ENCODE measurements at regions not wholly inside any gene's neighbourhood (a gene's known extent, or its start where the extent isn't known, plus 50 kb on each side); places are given as distances from the start of the nearest gene placed in this dataset.
"Not testable (repeated sequence)": the region's sequence is repeated elsewhere in the genome, so short reads cannot be mapped to it uniquely, and the experiment has no call there.

DNA sequence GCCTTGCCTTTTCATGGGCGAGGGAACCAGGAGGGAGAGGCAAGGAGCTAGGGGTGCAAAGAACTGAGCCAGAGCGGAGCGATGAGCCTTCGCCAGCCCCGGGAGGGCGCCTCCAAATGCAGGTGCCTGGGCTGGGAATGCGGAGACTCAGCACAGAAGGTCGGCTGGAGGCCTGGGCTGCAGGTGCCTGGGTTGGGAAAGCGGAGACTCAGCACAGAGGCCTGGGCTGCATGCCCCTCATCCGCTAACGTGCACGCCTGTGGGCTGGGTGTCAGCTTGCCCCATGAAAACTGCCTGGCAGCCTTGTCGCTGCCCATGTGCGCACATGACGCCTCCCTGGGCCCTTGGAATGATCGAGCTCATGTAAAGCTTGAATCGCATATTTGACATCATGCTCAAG is 51.8 kb downstream of the POM121L12 start:
- no peak for DNase-seq (ENCODE audit: low read depth in 2 of 2)

DNA sequence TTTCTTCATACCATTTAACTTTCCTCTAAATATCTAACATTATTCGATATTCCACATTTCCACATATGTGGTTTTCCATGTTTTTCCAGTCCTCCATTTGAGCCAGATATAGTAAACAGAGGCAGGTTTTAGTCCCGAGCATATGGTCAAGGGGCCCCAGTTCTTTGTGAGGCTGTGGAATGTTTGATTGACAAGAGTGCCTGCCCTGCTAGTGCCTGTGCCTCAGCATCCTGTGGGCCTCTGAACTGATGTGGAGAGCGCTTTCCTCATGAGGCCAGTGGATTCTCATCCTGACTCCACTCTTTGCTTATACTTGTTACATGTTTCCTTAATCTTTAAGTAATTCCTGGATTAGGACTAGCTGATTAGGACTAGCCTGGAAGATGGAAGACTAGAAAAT is 58.8 kb downstream of the POM121L12 start:
- no peak for DNase-seq (ENCODE audit: low read depth in 2 of 2)

DNA sequence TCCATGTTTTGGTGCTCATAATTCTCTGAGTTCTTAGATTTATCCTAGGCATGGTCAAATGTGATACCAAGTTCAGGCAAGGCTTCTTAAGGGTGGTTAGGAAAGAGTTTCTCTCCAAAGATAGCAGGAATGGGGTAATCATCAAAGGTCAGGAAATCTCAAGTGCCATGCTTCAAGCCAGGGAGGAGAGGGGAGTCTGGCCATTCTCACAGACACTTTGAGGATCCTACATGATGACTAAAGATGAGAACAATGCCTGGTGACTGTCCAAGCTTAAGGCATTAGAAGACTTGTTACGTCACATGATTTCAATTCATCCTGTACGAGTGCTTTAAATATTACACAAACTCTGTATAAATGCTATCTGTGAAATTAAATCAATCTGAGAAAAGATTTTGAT is 59.4 kb downstream of the POM121L12 start:
- no peak for DNase-seq (ENCODE audit: low read depth in 2 of 2)

DNA sequence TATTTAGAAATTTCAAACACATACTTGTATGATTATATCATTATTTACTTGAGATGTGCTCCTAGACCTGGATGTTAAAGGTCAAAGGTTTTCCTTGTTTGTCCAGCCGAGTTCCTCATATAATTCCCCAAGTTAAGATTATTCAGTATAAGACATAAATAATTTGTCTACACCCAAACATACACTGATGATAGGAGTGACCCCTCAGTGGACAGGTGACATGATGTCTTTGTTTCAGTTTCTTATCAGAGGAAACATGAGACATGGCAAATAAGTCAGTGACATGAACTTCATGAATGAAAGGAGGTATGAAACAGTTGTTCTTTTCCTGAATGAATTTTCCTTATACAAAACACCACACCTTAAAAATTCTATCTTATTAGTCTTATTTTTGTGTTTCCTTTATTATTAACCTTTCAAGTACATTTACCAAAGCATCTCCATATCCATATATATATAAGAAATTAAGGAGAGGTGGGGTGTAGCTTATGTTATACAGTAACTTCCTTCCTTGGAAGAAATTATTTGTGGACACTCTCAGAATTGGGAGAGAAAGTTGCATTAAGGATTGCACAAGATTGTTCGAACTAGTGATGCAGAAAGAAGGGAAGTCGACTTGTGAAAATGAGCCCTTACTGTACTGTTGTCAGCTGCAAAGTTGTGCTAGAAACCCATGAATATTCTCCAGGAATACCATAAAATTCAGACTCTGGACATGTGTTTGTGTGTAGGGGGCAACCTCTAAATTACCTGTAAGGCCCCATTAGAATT is 60.5 kb downstream of the POM121L12 start:
- no peak for DNase-seq (ENCODE audit: low read depth in 2 of 2)

DNA sequence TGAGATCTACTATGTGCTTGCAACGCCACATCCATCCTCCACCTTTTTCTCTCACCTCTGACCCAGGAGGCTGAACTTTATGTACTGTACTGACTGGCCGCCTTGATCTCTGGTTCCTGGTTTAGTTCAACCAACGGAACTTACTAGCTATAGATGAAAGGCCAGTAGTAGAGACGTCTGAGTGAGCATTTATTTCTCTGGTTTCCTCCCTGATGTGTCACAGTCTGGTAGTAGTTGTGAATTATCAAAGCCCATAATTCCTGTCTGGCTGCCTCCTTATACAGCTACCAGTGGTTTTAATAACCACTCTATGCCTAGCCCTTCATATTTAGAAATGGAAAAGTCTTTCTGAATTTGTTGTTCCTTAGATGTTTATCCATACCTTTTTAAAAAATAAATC is 64.7 kb downstream of the POM121L12 start:
- no peak for DNase-seq (ENCODE audit: low read depth in 2 of 2)

DNA sequence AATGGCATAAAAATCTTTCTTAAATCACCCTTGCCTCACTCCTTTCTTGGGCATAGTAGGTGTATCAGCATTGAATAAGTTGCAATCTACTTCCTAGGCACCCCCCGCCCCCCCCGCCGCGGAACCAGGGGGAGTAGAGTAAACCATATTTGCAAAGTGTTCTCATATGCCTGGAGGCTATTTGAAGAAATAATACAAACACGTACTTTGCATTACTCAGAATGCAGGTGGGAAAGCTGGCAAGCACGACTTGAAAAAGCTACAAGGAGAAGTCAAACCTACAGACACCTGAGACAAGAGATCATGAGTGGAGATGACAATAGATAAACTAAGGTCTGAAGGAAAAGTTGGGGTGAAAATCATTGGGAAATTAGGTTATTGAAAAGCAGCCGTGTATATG is 65.6 kb downstream of the POM121L12 start:
- no peak for DNase-seq (ENCODE audit: low read depth in 2 of 2)

DNA sequence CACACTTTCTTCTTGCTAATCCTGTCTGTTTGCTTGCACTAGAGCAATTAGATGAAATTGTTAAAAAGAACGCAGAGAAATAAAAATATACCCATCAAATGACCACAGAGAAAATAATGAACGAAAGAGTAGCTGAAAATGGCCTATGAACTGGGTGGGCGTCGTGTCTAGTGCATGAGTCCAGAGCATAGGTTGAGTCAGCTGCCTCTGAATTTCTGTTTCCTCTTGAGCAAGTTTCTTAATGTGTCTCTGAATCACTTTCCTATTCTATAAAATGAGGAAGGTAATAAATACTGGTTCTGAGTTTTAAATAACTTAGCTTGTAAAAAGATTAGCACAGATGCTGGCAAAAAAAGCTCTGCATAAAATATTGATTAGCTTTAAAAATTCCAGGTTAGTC is 75.0 kb downstream of the POM121L12 start:
- no peak for DNase-seq (ENCODE audit: low read depth in 2 of 2)

DNA sequence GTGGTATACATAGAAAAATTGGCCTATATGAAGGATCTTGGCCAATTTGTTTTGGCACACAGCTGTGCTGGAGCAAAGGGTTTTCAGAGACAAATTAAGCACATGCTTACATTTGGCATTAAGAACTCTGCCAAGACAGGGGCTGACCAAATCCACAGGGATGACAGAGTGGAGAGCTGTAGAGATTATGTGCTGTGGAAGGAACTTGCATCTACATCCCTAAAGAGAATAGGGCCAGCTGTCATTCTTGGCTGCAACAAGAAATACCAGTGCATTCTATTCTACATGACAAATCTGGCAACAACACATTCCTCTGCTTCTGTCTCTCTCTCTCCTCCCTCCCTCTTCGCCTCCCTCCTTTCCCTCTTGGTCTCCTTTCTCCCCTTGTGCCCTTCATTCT is 75.6 kb downstream of the POM121L12 start:
- no peak for DNase-seq (ENCODE audit: low read depth in 2 of 2)

DNA sequence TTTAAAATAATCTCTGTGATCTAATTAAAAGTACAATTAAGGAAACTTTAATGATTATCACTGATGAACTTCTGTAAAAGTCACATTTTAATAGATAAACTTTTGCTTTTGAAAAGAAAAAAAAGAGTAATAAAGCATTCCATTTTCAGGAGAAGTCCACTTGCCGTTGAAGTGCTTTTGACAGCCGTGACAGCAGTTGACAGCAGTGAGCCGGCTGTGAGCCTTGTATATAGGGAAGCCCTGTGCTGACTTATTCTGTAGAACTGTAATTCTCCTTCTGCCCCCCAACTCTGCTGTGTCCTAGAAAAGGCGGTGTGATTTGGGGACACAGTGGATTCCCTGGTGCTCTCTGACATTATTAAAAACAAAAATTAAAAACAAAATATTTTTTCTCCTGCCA is 78.0 kb downstream of the POM121L12 start:
- DNase-seq (ENCODE audit: low read depth in 2 of 2): no peak

DNA sequence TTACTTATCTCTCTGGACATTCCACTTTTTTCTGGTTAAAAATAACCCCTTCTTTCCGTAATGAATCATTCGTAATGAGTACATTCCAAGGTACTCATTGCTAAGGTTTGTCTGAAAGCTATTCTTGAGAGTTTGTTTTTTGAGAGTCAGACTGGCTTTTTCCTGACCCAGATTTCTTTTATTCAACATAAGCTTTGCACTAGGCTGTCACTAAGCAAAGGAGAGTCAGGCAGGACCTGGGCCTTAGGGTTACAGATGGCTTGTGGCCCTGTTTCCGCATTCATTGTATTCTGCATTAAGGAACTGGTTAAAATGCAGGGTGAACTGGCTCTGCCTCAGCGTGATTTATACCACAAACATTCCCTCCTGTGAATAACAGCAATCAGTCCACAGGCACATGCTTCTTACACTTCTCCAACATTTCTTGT is 84.1 kb downstream of the POM121L12 start:
- DNase-seq (ENCODE audit: low read depth in 2 of 2): no peak

DNA sequence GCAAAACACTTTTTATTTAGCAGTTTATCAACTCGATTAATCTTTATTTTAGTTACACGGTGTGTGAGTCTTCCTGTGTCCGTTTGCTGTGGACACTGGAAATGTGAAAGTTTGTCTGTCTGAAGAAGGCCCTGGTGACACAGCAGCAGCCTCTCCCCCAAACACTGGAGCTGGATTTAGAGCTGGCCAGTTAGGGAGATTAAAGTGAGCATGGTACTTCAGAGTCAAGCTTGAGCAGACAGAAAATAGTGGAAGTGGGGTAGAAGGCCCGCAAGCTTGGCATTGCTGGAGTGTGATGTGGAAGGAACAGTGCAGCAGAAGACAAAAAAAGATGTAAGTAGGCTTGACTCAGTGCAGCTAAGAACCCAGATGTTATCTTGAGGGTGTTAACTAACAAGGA is 85.9 kb downstream of the POM121L12 start:
- no peak for DNase-seq (ENCODE audit: low read depth in 2 of 2)

DNA sequence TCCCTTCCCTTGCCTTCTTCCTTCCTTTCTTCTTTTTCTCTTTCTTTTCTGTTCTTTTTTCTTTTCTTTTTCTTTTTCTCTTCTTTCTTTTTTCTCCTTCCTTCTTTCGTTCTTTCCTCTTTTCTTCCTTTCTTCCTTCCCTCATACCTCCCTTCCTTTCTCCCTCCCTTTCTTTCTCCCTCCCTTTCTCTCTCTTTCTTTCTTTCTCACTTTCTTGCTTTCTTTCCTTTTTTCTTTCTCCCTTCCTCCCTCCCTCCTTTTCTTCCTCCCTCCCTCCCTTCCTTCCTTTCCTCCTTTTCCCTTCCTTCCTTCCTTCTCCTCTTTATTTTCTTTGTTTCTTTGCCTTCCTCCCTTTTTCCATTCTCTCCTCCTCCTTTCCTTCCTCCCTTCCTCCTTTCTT is 96.3 kb downstream of the POM121L12 start:
- no peak for DNase-seq (ENCODE audit: low read depth in 2 of 2)

DNA sequence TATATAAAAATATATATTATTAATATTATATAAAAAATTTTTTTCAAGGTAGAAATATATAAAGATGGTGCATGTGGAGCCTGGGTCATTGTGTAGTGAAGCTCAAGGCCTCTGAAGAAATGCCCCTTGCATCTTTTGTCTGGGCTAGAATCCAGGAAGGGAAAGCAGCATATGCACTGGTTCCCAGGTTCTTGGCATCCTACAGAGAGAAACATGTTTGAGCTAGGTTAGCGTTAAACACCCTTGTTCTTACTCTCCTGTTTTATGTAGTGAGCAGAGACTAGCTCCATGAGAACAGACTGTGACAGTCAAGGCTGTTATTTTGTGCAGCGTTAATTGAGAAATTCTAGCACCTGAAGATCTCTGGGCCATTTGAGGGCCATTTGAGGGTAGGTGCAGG is 116.1 kb downstream of the POM121L12 start:
- no peak for DNase-seq (ENCODE audit: low read depth in 2 of 2)

DNA sequence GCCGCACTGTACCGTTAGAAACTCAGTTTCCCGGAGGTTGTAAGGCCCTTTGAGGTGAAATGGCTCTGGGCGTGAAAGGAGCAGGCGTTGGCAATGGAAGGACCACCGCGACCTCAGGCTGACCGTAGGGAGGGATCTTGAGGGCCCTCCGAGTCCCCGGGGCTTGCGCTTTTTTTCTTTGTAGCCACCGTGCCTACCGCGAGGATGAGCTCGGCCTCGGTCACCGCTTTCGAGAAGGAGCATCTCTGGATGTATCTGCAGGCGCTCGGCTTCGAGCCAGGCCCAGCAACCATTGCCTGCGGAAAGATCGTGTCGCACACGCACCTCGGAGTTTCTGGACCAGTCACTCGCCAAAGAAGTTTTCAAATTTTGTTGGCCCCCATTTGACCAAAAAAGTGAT is 151.8 kb downstream of the POM121L12 start:
- not testable (repeated sequence) for DNase-seq (ENCODE audit: low read depth in 2 of 2)

DNA sequence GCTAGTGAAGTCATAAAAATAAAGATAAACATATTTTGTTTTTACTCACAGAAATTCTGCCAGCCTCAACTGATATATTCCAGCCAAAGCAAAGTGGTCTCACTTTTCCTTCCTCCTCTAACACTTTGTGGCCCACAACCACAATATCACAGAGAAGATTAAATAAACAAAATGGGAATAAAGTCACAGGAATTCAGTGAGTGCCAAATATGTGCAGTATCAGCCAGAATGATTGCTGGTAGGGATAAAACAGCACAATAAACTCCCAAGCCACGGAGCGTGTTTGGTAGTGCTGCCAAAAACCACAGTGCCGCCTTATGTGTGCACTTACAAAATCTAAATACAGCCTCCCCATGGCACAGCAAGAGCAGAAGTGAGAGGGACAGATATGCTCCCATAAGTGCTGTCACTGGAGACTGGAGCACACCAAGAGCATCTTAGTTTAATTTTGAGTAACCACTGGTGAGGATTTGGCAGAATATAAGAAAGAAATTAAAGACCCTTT is 155.8 kb downstream of the POM121L12 start:
- no peak for DNase-seq (ENCODE audit: low read depth in 2 of 2)

DNA sequence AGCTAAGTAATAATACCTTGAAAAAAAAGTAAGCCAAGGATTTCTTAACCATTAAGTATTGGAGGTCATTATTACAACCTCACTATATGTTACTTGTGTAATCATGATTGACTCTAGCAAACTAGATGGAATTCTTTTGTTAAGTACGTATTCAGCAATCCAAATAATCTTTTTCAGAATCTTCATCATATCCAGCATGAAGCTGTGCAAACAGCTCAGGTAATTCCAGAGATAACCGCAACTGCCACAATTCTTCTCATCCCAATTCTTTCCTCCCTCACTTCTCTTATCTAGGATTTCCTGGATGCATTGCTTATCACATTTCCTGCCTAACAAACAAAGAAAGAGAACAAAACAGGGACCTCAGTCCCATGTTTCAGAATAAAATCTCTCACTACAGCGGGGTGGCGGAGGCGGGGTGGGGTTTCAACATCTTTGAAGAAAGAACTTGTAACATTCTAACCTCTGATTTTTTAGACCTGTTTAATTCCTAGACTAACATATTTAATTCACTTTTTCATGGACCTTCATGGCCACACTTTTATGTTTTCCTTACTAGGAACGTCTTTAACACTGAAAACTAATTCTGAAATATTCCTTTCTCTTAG is 156.5 kb downstream of the POM121L12 start:
- no peak for DNase-seq (ENCODE audit: low read depth in 2 of 2)

DNA sequence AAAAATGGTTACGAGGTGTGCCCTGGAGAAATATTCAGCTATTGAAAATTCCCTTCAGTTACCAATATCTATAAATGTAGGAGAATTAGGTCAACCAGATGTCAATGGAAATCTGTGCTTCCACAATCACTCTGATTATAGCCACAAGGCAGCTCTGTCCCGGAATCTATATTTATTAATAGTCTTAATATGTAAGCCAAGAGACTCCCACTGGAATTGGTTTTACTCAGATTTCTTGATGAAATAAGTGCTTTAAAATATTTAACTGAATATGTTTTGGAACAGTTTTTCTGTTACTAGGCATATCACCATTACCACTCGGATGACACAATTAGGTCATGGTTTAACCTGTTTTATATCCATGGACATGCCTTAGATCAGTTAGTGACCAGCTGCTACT is 169.6 kb downstream of the POM121L12 start:
- no peak for DNase-seq (ENCODE audit: low read depth in 2 of 2)

DNA sequence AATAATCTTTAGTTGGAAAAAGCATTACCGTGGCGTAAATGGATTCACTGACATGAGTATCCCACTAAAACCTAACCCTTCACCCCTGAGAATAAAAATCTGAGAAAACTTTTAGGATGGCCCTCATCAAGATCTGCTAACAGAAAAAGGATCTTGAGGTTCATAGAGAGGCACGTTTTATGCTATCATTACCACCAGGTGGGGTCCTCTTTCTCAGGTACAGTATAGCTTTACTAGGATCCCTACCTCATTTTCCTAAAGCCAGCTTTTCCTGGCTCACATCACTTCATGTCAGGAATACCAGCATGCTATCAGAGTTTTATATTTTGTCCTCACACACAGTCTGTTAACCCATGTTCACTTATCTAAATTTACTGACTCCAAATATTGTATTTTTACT is 173.7 kb downstream of the POM121L12 start:
- no peak for DNase-seq (ENCODE audit: low read depth in 2 of 2)

DNA sequence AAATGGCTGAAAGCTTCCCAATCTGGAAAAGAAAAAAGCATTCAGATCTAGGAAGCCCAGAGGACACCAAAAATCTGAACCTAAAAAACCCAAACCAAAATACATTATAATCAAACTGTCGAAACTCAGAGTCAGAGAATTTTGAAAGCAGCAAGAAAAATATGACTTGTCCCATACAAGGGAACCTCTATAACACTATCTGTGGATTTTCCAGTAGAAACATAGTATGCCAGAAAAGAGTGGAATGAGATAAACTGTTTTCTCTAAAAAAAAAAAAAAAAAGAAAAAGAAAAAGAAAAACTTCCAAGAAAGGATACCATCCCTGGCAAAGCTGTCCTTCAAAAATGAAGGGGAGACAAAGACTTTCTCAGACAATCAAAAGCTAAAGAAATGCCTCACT is 179.0 kb downstream of the POM121L12 start:
- DNase-seq (ENCODE audit: low read depth in 2 of 2): no peak

DNA sequence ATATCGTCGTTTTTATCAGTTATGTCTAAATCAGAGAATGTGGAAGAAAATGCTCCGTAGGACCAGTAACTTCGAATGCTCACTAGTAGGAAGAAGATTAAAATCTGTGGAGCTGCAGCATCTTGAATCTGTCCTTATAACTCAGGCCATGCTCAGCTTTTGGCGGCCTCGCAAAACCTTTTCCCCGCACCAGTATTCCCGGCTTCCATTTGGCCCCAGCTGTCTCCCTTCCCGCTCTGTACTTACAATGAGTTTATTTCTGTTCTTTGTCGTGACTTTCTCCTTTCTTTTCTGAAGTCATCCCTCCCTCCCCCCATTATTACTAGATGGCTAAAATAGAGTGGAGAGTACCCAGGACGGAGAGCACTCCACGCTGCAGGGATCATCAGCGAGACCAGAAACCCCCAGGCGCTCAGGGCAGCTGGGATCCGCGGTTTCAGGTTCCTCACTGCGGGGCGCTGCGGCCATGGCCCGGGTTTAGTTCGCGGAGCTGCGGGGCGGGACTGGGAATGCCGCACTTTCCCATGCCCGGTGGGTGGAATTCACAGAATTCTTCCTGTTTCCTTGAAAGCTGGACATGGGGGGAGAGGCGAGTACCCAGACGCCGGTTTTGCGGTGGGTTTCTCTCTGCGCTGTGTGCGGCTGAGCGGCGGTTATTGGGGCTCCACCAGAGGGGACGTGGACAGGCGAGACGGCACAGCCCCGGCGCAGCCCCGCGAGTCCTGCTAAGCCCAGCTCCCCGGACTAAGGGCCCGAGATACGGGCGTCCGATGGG is 183.5 kb downstream of the POM121L12 start:
- no peak for DNase-seq (ENCODE audit: low read depth in 2 of 2)

DNA sequence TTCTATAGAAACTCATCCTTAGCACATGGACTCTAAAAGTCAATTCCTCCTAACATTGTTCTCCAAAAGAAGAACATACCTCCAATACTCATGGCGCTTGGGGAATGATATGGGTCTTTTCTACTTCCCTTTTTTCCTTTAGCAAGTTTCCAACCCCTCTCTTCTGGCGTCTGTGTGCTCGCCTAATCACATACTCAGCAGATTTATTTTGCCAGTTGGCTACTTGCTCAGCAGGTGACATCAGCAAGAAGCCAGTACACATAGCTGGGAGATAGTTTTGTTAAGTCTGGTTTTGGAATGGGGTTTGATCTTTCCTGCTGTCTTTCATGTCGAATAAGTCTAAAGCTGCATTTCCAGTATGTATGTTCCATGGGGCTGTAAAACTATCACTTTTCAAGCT is 193.8 kb downstream of the POM121L12 start:
- DNase-seq (ENCODE audit: low read depth in 2 of 2): no peak

DNA sequence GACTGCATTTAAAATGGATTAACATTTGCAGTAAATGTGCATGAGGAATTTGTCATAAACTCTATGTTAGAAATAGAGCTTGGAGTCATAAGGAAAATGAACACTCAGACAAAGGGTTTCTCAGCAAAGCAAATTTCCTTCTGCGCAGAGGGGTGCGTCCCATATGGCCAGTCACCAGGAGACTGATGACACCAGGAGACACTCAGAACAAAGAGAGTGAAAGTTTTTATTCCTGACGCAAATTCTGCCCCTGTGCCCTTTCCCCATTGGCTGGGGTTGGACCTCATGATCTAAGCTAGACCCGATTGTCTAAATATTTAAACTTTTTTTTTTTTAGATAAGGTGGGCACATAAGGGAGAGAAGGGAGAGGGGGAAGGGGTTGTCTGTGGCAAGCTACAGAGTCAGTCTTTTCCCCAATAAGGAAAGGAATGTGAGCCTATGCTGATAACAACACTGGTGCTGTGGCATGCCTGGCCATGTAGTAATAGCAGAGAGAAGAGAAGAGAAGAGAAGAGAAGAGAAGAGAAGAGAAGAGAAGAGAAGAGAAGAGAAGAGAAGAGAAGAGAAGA is 202.0 kb downstream of the POM121L12 start:
- DNase-seq (ENCODE audit: low read depth in 2 of 2): no peak
